Eye (tissue), 1 donor: ENCODE measurements at regions not wholly inside any gene's neighbourhood (a gene's known extent, or its start where the extent isn't known, plus 50 kb on each side); places are given as distances from the start of the nearest gene placed in this dataset.
"Not testable (repeated sequence)": the region's sequence is repeated elsewhere in the genome, so short reads cannot be mapped to it uniquely, and the experiment has no call there.

Source experiments
- DNase-seq: peaks from one replicate; pipeline ENCODE4 v3.0.0-alpha.2; 2015

GRCh38 chr16:59920054-59920453 is 1185.9 kb upstream of the GOT2 start:
- no peak for DNase-seq

- no peak for DNase-seq
These were observed 1179.5 kb upstream of the GOT2 start for GRCh38 chr16:59913666-59914065.

DNA sequence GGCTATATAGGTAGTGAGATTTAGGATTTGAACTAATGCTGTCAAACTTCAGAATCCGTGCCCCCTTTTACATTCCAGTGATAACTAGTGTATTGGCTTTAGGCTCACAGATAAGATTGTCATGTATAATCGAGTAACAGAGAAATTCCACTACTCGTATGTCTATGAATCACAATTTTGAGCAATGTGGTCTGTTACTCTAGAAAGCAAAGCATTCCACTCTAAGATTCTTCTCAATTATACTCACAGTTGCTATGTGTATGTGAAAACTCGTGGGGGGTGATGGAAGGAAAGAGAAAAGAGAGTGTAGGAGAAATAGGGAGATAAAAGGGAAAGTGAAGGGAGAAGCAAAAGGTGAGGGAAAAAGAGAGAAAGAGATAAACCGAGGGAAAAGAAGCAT is 1175.1 kb upstream of the GOT2 start:
- no peak for DNase-seq

DNA sequence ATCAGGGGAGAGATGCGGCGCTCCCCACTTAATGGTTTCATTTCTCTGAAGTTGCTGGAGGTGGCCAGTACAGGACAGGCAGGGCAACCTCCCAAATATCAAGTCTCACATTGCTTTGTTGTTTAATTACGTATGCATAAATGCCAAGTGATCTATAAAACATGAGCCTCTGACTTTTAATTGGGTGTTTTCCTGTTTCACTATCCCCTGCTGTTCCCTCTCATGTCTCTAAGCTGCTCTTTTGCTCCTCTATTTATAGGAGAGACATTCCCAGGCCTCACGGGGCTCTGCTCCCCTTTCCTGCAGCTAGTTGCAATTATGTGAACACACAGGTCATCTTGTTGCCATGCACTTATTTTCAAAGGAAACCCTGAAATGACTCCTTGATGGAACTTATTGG is 1173.5 kb upstream of the GOT2 start:
- no peak for DNase-seq

- DNase-seq: peak; percentile 14
These were observed 1171.5 kb upstream of the GOT2 start for GRCh38 chr16:59905606-59906005.

GRCh38 chr16:59905131-59905530 is 1171.0 kb upstream of the GOT2 start:
- no peak for DNase-seq

DNA sequence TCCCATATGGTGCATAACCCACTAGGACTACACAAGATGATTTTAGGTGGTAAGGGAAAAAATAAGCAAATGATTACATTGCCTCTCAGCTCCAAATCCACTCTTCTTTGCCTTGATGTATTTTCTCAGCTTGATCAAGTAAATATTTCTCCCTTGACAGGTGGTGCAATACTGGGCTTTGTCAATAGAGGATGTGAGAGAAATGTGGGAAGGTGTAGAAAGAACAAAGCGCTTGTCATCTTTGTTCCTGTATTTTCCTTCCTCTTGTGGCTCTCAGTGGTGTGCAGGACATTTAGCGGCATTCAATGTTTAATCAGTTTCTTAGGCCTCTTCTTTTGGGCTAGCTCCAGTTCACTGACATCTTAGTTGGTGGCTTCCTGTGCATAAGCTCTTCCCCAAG is 1165.8 kb upstream of the GOT2 start:
- no peak for DNase-seq

DNA sequence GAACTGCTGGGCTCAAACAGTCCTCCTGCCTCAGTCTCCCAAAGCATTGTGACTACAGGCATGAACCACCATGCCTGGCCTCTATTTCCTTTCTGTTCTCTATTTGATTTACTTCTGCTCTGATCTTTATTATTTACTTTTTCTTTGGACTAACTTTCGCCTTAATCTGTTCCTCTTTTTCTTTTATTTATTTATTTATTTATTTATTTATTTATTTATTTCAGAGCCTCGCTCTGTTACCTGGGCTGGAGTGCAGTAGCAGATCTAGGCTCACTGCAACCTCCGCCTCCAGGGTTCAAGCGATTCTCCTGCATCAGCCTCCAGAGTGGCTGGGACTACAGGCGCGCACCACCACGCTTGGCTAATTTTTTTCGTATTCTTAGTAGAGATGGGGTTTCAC is 1158.3 kb upstream of the GOT2 start:
- no peak for DNase-seq

DNA sequence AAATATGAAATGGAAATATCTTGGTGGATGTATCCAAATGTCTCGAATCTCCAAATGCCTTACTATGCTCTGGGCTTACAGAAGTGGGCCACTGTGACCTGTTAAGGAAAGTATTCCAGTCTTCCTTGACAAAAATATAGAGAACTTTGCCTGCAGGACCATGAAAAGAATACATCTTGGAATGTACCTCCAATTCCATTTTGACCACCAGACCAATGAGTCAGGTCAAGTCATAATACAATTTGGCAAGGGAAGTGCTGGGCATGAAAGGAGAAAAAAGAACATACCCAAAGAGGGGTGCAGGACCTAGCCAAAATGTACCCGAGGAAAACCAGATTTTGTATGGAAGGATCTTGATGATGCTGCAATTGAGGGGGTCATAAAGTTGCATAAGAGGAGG is 1153.7 kb upstream of the GOT2 start:
- DNase-seq: no peak

DNA sequence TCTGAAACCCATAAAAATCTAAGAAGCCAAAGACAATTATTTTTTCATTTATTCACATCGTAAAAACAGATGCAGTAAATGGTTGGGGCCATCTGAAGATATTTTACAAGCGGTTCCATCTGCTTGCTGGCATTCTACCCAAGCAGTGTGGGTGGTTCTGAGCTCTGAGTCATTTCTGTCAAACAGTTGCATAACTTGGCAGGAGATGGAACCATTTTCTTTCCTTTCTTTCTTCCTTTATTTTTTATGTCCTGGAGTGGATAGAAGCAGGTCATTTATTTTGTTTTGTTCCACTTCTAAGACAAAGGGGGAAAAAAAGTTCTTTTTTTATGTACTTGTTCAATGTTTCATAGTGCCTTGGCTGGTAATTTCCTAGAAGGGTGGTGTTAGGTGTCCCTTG is 1151.9 kb upstream of the GOT2 start:
- peak; percentile 42 for DNase-seq

GRCh38 chr16:59881376-59881775 is 1147.3 kb upstream of the GOT2 start:
- no peak for DNase-seq

DNA sequence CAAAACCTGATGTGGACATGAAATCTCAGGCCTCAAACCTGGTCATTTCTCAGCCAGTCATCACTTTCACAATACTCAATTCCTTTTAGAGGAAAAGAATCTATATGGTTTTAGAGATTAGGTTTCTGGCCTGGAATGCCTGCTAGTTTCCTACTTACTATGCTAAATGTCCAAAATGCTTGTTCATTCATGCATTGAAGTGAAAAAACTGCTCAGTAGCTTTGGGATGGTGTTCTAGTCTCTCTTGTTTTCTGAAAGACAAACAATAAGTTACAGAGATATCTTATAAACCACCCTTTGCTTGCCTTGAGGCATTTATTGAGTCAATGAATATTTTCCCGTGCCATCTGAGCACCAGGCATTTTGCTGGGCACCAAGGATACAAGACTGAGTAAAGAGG is 1146.5 kb upstream of the GOT2 start:
- DNase-seq: no peak

- no peak for DNase-seq
These were observed 1144.9 kb upstream of the GOT2 start for GRCh38 chr16:59878999-59879398.

- DNase-seq: peak; percentile 23
These were observed 1144.4 kb upstream of the GOT2 start for GRCh38 chr16:59878479-59878878.

GRCh38 chr16:59864981-59865666 is 1131.0 kb upstream of the GOT2 start:
- DNase-seq: no peak

- peak; percentile 28 for DNase-seq
These were observed 1125.7 kb upstream of the GOT2 start for GRCh38 chr16:59859676-59860402.

DNA sequence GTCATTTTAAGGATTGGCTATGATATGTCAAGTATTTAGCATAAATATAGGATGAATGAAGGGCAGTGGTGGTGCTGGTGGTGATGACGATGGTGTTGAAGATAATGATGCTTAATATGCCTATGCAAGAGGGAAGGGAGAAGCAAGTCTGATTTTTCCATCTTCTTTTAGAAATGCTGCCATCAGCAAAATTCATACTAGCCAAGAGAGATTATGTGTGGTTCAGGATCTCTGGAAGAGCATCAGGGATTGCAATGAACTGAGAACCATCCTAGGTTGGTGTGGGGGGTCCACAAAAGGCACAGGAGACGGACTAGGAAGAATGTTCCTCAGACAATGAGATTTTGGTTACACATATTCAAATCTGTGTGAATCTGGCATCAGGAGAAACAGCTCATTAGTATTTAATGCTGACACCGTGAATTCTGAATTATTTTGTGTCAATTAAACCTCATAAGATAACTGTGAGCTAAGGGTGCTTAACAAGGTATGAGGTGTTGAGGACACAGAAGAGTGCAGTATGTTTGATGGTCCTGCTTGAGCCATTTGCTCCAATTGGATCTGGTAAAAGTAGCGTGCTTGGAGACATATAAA is 1120.8 kb upstream of the GOT2 start:
- DNase-seq: no peak

GRCh38 chr16:59849716-59850115 is 1115.6 kb upstream of the GOT2 start:
- DNase-seq: no peak

DNA sequence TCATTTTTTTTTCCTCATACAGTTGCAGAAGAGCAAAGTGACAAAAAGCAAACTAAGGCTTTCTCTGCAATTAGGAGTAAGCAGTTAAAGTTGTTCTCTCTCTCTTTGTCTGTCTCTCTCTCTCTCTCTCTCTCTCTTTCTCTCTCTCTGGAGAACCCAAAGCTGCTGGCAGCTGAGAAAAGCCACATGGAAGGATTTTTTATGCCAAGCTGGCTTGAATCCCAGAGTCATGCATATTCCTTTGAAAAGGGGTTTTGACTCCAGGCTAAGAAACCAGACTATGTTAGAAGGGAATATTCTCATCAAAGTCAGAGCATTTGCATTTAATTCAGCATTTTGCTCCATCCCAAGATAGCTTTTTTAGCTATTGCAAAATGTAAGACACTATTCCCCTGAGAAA is 1114.2 kb upstream of the GOT2 start:
- peak; percentile 52 for DNase-seq

- DNase-seq: peak; percentile 88
These were observed 1106.1 kb upstream of the GOT2 start for GRCh38 chr16:59840169-59840568.

- DNase-seq: no peak
These were observed 1092.7 kb upstream of the GOT2 start for GRCh38 chr16:59826767-59827166.

DNA sequence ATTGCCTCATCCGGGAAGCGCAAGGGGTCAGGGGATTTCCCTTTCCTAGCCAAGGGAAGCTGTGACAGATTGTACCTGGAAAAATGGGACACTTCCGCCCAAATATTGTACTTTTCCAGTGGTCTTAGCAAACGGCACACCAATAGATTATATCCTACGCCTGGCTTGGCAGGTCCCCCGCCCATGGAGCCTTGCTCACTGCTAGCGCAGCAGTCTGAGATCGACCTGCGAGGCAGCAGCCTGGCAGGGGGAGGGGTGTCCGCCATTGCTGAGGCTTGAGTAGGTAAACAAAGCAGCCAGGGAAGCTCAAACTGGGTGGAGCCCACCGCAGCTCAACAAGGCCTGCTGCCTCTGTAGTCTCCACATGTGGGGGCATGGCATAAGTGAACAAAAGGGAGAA is 1075.4 kb upstream of the GOT2 start:
- not testable (repeated sequence) for DNase-seq

GRCh38 chr16:59783191-59783590 is 1049.1 kb upstream of the GOT2 start:
- DNase-seq: no peak

- no peak for DNase-seq
These were observed 1039.2 kb upstream of the GOT2 start for GRCh38 chr16:59773330-59773729.
